GM12892 (cell line): ENCODE measurements at regions not wholly inside any gene's neighbourhood (a gene's known extent, or its start where the extent isn't known, plus 50 kb on each side); places are given as distances from the start of the nearest gene placed in this dataset.

ENCODE experiments used
- POLR2A ChIP-seq: IDR thresholded peaks from 2 replicates; pipeline ENCODE4 v1.6.1; 2011; ENCODE audit warnings: low read depth, low read length, control low read depth
- POLR2AphosphoS5 ChIP-seq: IDR thresholded peaks from 2 replicates; pipeline ENCODE4 v1.6.1; 2011; ENCODE audit warnings: low read depth, low read length, control low read depth

GRCh38 chr10:130958003-130958402, 353.5 kb downstream of the TCERG1L start:
- TF ChIP-seq POLR2AphosphoS5 (no peak), POLR2A (no peak)
